Mesenteric fat pad (tissue), 1 donor: ENCODE measurements at regions not wholly inside any gene's neighbourhood (a gene's known extent, or its start where the extent isn't known, plus 50 kb on each side); places are given as distances from the start of the nearest gene placed in this dataset.

Experiments used
- DNase-seq: peaks from one replicate; pipeline ENCODE4 v3.0.0-alpha.2; 2020; ENCODE audit warnings: low spot score
- donor health status: DM: yes; HTN: yes; CAD: no.

DNA sequence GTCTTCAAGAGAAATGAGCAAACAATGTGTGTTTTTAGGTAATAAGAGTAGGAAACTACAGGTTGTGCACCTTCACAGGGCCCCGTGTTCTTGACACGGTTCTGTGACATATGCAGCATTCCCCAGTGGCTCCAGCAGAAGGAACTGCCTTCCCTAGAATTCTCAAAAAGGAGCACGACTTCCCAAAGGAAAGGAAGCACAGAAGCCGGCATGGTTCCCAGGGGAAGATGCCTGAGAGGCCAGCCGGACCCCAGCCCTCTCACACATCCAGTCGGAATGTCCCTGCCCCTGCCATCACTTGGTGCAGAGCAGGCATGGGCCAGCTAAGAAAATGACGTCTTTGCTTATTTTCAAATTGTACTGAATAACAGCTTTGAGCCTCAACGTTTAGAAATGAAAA, 187.3 kb upstream of the NSMCE3 start:
- peak; percentile 71 for DNase-seq

DNA sequence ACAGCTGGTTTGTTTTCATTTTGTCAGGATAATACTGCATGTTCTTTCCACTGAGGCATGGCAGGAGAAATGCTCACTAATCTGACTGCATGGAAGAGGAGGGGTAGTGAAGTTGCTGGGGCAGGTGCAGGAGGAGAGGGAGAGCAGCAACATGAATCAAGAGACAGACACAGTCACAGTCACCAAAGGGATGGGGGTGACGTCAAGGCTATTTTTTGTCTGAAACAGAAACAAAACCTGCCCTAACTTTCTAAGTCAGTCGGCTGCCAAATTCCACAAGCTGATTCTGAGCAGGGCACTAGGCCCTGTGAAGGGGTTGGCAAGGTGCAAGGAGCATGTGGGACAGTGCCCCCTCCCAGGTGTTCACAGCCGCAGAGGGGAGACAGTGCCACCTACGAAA, 186.6 kb upstream of the NSMCE3 start:
- DNase-seq = peak; percentile 28

DNA sequence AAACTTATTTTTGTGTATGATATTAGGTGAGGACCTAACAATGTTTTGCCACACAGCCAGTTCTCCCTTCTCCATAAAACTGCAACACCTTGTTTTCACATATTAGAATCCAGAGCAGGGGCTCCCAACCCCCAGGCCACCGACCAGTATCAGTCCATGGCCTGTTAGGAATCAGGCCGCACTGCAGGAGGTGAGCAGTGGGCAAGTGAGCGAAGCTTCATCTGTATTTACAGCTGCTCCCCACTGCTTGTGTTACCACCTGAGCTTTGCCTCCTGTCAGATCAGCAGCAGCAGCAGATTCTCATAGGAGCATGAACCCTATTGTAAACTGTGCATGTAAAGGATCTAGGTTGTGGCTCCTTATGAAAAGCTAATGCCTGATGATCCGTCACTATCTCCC, 185.9 kb upstream of the NSMCE3 start:
- DNase-seq = peak; percentile 64

DNA sequence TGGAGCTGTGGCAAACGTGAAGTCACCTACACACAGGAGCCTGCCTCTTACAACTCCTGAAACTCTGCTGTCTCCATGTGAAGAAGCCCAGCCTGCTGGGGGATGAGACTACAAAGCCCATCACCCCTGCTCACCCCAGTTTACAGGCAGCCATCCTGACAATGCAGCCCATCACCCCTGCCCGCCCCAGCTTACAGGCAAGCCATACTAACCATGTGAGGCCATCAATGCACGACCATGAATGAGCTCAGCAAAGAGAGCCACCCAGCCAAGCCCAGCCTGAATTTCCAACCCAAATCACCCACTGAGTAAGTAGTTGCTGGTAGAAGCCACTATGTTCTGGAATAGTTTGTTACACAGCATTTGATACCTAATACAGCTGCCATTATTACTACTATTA, 185.4 kb upstream of the NSMCE3 start:
- DNase-seq = peak; percentile 73

DNA sequence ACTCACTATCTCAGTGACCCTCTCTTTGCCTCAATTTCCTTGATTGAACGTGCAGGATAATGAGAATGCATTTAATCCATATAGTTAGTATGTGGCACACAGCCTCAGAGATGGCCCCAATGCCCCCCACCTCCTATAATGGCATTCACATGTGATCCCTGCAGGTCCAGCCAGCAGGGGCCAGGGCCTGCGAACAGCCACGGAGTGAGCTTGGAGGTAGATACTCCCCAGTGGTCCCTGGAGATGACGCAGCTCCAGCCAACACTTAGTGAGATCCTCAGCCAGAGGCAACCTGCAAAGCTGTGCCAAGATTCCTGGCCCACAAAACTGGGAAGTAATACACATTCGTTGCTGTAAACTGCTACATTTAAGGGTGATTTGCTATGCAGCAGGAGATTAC, 184.9 kb upstream of the NSMCE3 start:
- DNase-seq = peak; percentile 30

DNA sequence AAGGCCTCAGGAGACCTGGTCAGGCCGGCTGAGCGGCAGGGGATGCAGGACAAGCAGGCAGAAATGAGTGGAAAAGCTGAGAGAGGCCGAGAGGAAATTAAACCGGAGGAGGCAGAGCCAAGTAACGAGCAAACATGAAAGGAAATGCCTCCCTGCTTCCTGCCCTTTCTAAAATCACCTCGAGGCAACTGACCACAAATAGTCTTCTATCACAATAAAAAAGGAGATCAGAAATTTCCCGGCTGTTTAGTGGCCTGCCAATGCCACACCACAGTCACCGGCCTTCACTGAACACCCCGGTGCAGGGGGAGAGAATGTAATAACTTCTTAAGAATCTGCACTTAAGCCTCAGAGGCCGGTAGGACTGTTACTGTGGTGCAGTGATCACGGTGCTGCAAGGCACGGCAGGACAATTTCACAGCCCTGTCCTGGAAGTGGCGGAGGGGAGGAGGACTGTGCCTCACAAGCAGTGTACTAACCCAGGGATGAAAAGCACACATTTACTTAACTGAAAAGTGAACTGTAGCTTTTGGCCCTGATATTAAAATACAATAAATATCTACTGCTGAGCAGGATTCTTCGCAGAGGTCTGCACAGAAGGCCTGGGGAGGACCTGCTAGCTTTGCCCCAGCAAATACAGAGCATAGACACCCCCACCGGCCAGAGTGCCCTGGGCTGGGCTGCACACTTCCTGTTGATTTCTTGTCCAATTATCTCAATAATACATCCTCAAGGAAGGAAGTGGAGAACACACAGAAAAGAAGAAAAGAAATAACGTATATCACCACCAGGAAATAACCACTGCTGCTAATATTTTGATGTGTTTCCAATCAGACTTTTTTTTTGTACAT, 183.5 kb upstream of the NSMCE3 start:
- DNase-seq = peak; percentile 51

DNA sequence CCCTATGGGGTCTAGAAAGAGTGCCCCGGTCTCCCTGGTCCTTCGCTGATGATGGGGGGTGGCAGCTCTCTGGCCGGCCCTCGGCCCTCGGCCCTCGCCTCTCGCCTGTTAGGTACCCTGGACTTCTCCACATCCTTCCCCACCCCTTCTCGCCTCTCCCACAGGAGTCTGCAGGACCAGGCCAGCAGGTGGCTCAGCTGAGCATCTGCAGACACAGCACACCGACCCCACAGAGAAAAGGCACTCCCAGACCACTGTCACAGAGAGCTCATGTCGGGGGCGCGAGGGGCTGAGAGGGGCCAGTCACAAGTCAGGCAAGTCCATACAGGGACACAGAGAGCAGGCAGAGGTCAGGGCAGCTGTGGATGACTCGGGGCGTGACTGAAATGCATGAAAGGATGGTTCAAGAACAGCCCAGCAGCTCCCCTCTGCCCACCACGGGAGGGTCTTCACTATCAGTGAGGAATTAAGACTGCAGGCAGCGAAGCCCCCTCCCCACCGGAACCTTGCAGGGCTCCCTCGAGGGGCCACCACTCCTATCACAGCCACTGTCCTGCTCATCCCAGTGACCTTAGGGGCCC, 181.7 kb upstream of the NSMCE3 start:
- peak; percentile 82 for DNase-seq

DNA sequence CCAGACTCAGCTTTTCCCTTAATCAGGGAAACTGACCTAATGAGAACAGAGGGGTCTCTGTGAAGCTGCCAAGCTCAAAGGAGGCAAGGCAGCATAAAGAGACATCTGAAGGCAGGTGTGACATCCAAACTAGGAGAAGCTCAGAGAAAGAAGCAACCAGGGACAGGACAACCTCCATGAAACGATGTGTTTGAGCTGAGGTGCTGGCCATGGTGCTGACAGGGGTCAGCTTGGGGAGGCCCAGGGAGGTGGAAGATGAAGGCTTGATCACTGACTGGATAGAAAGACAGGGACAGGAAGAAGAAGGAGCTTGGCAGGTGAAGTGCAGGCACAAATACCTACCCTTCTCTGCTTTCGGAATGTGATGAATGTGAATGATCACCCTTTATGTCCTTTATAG, 179.5 kb upstream of the NSMCE3 start:
- DNase-seq = no peak

DNA sequence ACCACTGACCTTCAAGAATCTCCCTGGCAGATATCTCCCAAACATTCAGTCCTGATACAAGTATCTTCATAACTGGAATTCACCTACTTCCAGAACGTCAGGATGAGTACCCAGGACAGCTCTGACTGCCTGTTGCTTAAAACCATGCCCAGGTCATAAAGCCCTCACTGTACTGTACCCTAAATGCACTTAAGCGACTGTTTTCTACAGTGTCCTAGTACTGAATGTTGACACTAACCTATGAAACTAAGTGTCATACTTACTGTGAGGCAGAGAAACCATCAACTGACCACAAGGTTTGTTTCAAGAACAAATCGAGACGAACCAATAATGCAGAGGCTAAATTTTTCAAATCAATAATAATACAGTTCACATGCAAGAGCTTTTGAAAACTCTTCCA, 178.7 kb upstream of the NSMCE3 start:
- no peak for DNase-seq

DNA sequence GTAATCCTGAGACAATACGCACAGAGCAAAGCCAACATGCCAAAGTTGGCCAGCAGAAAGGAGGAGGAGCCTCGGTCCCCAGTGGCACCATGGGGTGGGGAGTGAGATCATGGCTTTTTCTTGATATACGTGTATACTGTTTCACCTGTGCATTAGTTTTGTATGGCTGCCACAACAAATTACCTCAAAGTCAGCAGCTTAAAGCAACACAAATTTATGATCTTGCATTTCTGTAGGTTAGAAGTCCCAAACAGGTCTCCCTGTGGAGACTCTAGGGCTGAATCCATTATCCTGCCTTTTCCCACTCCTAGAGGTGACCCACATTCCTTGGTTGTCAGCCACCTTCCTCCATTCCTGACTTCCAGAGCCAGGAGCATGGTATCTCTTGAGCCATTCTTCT, 176.9 kb upstream of the NSMCE3 start:
- DNase-seq = no peak

DNA sequence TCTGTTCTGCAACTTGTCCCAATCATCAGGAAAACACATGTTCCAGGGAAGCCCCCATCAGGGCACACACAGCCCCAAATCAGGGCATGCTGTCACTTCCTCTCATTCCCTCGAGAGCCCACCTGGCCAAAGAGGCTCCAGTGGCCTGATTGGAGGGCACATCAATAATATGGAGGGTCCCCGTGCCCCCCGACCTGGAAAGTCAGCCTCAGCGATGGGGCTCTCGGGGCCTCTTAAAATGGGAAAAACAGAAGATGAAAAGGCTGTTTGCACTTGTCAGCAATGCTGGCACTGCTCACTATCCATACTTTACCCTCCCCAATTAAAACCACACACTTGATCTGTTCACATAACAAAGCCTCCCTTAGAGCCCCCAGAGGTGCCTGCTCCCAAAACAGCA, 172.9 kb upstream of the NSMCE3 start:
- no peak for DNase-seq

DNA sequence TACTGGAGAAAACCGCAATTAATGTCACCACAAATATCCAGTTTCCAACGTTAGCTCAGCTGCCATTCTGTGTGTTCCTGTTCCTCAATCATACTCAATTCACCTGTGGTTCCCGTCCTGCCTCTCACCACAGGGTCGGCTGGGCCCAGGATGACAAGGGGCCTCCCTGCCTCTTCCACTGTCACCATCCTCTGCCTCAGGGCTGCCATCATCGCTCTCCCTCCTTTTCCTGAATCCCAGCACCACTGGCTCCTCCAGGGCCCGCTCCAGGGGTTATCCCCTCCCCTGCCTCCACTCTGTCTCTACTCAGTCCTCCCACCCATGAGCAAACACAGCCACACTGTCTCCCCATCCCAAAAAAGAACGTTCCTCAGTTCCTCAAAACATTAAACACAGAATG, 170.9 kb upstream of the NSMCE3 start:
- DNase-seq = no peak

DNA sequence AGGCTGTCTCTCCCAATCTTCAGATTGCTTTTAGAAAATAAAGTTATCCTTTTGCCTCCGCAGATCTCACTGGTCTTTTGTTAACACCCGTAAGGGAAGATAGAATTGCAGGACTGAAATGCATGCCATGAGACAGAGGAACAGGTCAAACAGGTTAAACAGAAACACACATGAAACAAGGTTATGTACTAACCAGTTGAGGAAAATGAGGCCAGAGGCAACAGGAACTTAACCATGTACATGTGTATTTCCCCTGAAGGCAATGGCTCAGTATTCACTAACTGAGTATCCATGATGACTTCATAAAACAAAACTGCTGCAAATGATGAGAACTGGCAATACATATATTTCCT, 169.1 kb upstream of the NSMCE3 start:
- DNase-seq = no peak

DNA sequence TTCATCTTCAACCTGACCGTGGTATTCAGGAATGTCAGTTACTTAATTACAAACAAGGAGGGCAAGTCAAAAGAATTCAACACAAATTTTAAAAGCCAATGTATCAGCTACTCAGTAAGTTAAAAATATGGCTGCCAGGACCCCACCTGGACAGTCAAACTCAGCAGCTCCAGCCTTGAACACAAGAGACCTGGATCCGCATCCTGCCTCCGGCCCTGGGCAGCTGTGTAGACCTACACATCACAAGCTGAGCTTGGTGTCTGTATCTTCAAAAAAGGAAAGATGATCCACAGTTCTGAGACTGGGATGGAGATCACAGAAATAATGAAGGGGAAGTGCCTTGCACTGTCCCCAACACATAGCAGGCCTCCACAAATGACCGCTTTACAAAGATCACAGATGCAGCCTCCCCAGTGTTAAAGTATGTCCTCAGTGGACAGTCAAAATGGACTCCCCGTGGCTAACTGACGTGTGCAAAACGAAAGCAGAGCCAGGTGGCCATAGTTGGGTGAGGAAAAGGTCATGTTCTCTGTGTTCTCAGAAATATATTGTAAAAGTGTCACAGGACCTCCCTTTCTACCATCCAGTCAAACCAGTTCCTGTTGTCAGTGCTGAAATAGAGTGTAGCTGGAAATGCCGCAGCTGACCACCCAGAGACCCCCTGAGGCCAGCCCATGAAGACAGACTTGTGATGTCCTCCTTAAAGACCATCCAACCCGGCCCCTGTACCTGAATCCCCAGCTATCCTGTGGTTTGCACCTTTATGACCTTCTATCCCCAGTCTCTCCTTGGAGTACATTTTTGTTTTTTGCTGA, 168.5 kb upstream of the NSMCE3 start:
- no peak for DNase-seq

DNA sequence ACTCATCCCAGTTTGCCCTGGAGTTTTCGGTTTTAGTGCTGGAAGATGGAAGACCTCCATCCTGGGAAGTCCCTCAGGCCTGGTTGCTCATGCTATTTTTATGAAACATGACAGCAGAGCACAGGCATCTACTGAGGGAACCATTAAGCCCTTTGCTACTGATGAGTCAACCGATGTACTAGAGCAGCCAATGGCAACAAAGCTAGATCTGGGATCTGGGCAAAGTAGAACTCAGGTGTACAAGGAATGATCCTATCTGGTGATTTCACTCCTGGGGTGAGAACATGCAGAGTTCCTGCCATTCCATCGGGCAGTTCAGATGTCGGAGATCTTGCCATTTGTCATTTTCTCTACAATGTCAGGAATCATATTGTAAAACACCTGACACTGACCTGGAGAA, 166.2 kb upstream of the NSMCE3 start:
- no peak for DNase-seq

DNA sequence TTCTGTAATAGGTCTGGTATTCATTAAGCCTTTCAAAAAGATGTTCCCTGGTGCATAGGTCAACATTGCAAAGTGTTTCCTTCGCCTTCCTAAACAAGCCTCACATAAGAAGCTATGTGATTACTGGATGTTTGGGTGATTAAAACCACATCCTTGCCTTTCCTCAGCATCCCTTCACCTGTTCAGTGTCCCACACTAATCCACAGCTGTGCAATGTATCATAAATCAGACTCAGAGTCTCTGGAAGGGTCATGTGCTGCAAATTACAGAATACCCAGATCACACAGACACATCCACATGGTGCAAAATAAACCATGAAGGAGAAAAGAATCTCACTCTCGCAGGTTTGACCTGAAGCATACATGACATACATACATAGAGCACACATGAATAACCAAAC, 164.7 kb upstream of the NSMCE3 start:
- DNase-seq = no peak

DNA sequence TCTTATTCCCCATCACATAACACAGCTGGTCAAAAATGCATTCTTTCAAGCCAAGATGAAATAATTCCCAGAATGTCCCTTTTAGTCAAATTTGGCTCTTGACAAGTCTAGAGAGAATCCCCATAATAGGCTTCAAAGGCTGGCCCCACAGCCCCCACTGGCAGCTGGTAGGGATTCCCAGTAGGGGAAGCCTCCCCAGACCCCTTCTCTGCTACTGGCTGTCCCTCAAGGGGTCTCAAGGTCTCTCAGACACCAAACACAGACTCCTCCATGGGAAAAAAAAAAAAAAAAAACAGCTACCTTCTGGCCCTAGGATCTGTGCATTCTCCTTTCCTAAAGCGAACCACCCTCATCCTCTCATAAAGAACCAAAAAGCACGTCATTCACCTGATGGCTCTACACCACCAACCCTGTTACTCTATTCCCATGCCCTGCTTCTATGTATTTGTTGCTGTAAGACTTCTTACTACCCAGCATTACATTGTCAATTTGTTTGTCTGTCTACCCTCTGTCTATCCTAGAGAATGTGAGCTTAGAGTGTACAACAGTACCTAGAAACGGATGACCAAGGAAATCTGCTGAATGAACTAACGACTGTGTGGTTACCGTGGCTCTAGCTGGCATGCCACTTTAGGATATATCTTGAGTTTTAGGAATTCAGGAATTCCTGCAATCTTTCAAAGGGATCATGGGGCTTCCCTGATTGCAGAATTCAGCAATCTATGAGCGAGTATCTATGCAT, 164.1 kb upstream of the NSMCE3 start:
- no peak for DNase-seq

DNA sequence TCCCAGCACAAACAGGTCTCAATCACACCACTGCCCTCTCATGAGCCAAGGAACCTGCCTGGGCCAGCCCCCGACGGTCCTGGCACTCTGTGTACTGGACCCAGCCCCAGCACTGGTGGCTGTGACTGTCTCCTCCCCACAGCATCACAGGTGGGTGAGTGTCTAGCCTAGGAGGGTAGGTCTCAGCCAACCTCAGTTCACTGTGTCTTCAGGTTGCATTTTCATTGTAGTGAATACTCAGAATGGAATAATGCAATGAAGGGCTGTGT, 163.4 kb upstream of the NSMCE3 start:
- no peak for DNase-seq

DNA sequence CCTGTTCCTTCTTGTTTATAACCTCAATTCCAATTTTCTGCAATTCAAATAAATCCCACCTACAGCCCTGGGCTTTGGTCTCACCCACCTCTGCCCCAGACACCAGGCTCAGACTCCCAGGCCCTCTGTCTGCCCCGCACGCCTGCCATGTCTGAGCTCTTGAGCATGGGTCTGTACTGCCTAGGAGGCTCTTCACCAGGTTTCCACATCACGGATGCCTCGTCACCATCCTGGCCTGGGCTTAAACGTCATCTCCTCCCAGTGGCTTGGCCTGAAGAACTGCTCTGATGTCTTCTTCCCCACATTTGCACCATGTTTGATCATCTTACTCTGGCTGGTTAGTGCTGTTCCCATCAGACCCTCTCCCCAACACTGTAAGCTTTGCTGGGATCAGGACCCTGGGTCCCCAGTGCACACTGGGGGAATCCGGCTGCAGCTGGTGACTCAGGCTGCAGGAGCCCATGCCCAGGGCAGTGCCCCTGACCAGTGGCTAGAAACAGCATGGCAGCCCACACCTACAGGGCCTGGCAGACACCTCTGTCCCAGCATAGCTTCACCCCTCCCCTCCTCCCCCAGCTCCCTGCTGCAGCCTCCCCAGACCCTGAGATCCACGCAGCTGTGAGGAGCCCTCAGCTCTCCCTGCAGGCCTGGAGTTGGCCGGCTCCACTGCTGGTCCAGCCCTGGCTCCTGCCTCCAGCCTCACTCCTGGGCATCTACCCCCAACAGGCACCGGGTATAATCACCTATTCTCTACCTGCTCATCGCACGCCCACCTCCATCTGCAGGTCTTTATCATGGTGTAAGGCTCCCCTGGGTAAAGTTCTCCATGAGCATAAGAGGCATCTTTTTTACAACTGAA, 162.8 kb upstream of the NSMCE3 start:
- DNase-seq = no peak

DNA sequence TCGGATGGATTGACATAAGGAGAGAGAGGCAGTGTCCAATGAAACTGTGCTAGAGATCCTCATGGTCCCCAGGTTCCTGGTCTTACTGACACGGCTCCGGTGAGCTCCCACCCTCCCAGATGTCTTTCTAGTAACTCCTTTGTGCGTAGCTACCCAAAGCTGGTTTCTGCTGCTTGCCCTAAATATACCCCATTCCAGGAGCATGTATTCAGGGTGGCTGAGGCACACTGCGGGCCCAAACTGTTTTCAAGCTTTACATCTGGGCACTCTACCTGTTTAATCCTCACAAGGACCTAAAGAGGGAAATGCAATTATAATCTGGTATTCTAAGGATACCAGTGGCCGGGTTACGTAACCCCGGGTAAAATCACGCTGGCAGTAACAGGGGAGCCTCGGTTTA, 161.2 kb upstream of the NSMCE3 start:
- no peak for DNase-seq

DNA sequence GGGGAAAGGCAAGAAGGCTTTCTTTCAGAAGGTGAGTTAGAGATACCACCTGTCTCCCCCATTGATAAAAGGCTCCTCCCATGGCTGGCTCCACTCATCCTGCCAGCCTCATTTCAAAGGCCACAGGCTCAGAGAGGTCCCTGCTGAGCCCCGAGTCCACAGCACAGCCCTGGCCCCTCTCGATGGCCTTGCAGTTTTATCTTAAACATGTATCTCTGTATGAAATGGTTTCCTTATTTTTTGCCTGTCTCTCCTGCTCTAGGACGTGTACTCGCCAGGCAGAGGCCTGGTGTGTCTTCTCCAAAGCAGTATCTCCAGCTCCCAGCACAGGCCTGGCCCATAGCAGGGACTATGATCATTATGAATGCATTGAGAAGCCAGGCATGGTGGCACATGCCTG, 160.5 kb upstream of the NSMCE3 start:
- no peak for DNase-seq
